K562 (cell line): ENCODE measurements at regions not wholly inside any gene's neighbourhood (a gene's known extent, or its start where the extent isn't known, plus 50 kb on each side); places are given as distances from the start of the nearest gene placed in this dataset.

Source experiments
- ADNP ChIP-seq: fragments of 200-800 bp; sonication (Bioruptor generic); IDR thresholded peaks from 2 replicates; pipeline ENCODE4 v1.6.1; 2016; ENCODE audit warnings: missing genetic modification characterization, missing compliant biosample characterization
- ATF4 ChIP-seq: fragments of 450-650 bp; formaldehyde crosslinking; IDR thresholded peaks from 2 replicates; pipeline ENCODE4 v1.4.0; 2022; ENCODE audit warnings: mild to moderate bottlenecking, moderate library complexity
- CREM ChIP-seq: IDR thresholded peaks from 2 replicates; pipeline ENCODE4 v1.6.1; 2014; ENCODE audit warnings: antibody characterized with exemption, low read depth
- E2F3 ChIP-seq: fragments of 250-450 bp; sonication (Bioruptor Pico); IDR thresholded peaks from 2 replicates; pipeline ENCODE4 v1.4.0; 2020; ENCODE audit warnings: mild to moderate bottlenecking
- E2F4 ChIP-seq: sonication (generic); formaldehyde crosslinking; IDR thresholded peaks from 2 replicates; pipeline ENCODE4 v1.8.0; 2022; ENCODE audit warnings: mild to moderate bottlenecking, low read depth, missing genetic modification reagents
- ESRRB ChIP-seq: fragments of 250-450 bp; sonication (Bioruptor Pico); IDR thresholded peaks from 2 replicates; pipeline ENCODE4 v1.5.0; 2020; ENCODE audit warnings: mild to moderate bottlenecking, moderate library complexity, borderline replicate concordance
- GTF3C2 ChIP-seq: IDR thresholded peaks from 3 replicates; pipeline ENCODE4 v1.6.1; 2011; ENCODE audit warnings: borderline replicate concordance, mild to moderate bottlenecking, moderate library complexity; ENCODE audit not compliant: insufficient read length; ENCODE audit errors: extremely low read depth
- MEF2D ChIP-seq: conservative IDR thresholded peaks from 2 replicates; pipeline ENCODE4 v1.6.1; 2016; ENCODE audit warnings: low read depth, missing genetic modification characterization, missing compliant biosample characterization
- MLX ChIP-seq, 2 experiments: fragments of 450-650 bp in 1 of 2; sonication (generic) in 1 of 2; formaldehyde crosslinking; conservative IDR thresholded peaks; 2 replicates each; pipeline versions ENCODE4 v1.4.0 to v1.8.1; 2020 to 2022; ENCODE audit warnings: mild to moderate bottlenecking in 1 of 2, missing genetic modification reagents in 1 of 2
- NFE2L1 ChIP-seq: fragments of 450-650 bp; IDR thresholded peaks from 2 replicates; pipeline ENCODE4 v1.6.1; 2016; ENCODE audit warnings: missing genetic modification characterization, low read depth, mild to moderate bottlenecking, missing compliant biosample characterization, moderate library complexity, borderline replicate concordance
- POLR2A ChIP-seq: fragments of 450-650 bp; conservative IDR thresholded peaks from 2 replicates; pipeline ENCODE4 v1.6.1; 2016
- POLR2H ChIP-seq: IDR thresholded peaks from 2 replicates; pipeline ENCODE4 v1.6.1; 2016; ENCODE audit warnings: missing genetic modification characterization, low read depth, mild to moderate bottlenecking, control low read depth, missing compliant biosample characterization, moderate library complexity
- SAP30 ChIP-seq: fragments of 200-600 bp; sonication (generic); IDR thresholded peaks from 2 replicates; pipeline ENCODE4 v1.6.1; 2012; ENCODE audit warnings: borderline replicate concordance, low read depth, mild to moderate bottlenecking, moderate library complexity, low read length, control low read depth, inconsistent platforms; ENCODE audit not compliant: insufficient read depth, poor library complexity, severe bottlenecking
- SUPT5H ChIP-seq: fragments of 450-650 bp; IDR thresholded peaks from 2 replicates; pipeline ENCODE4 v1.6.1; 2016
- VEZF1 ChIP-seq: fragments of 200-800 bp; sonication (Bioruptor generic); IDR thresholded peaks from 2 replicates; pipeline ENCODE4 v1.6.1; 2017; ENCODE audit warnings: missing genetic modification characterization, missing compliant biosample characterization
- ZNF184 ChIP-seq: sonication (generic); formaldehyde crosslinking; IDR thresholded peaks from 2 replicates; pipeline ENCODE4 v1.5.0; 2020; ENCODE audit warnings: missing genetic modification reagents
- ZNF766 ChIP-seq: fragments of 200-800 bp; sonication (Bioruptor generic); conservative IDR thresholded peaks from 2 replicates; pipeline ENCODE4 v1.6.1; 2016; ENCODE audit warnings: missing genetic modification characterization, missing compliant biosample characterization
- ZSCAN32 ChIP-seq: fragments of 450-650 bp; formaldehyde crosslinking; IDR thresholded peaks from 2 replicates; pipeline ENCODE4 v1.4.0; 2020; ENCODE audit warnings: mild to moderate bottlenecking, moderate library complexity

GRCh38 chr6:26233649-26234420, 131.2 kb upstream of the BTN3A2 start (continued):
- TF ChIP-seq ATF4: 0 out of 2 replicates have a peak, but pooled peaks have one; percentile 20
- TF ChIP-seq GTF3C2: no peak
- peak; percentile 46; the same call in 1 of the 2 replicates for TF ChIP-seq CREM
- 0 out of 2 replicates have a peak, but pooled peaks have one; percentile 15 for TF ChIP-seq MEF2D (tag)
- peak; percentile 49; the same call in 1 of the 2 replicates for TF ChIP-seq ZNF766 (CRISPR knock-in tag)
- TF ChIP-seq VEZF1 (CRISPR knock-in tag): peak; percentile 55
- no peak for TF ChIP-seq ZNF184 (CRISPR knock-in tag)
- peak; percentile 65 for TF ChIP-seq POLR2A
- TF ChIP-seq ADNP (tag): 0 out of 2 replicates have a peak, but pooled peaks have one; percentile 15
- 0 out of 2 replicates have a peak, but pooled peaks have one; percentile 51 for TF ChIP-seq SUPT5H
- no peak for TF ChIP-seq NFE2L1 (tag)
- peak; percentile 75 for TF ChIP-seq SAP30
- 0 out of 2 replicates have a peak, but pooled peaks have one; percentile 68 for TF ChIP-seq ESRRB (CRISPR knock-in tag)
- 0 out of 2 replicates have a peak, but pooled peaks have one; percentile 56 for TF ChIP-seq E2F3 (CRISPR knock-in tag)
- TF ChIP-seq MLX (CRISPR knock-in tag; conservative IDR thresholded peaks at IDR 0.05): 0 out of 4 replicates have a peak, but pooled peaks of 1 of the 2 experiments have one; percentile 25
- TF ChIP-seq E2F4 (CRISPR knock-in tag): peak; percentile 59; the same call in 1 of the 2 replicates
- TF ChIP-seq POLR2H (tag): peak; percentile 74; the same call in 1 of the 2 replicates
- TF ChIP-seq ZSCAN32 (CRISPR knock-in tag): peak; percentile 3; the same call in 1 of the 2 replicates
